Dendritic cell treated with granulocyte-macrophage colony-stimulating factor and Interleukin-4, amounts not matched to agents 40 ng/mL and 50 ng/mL, for 4 days (primary cell): ENCODE measurements at regions not wholly inside any gene's neighbourhood (a gene's known extent, or its start where the extent isn't known, plus 50 kb on each side); places are given as distances from the start of the nearest gene placed in this dataset.
"Not testable (repeated sequence)": the region's sequence is repeated elsewhere in the genome, so short reads cannot be mapped to it uniquely, and the experiment has no call there.

ENCODE experiments used
- H3K27ac Mint-ChIP-seq: one replicate; pipeline ENCODE4 v1.8.0; 2022; ENCODE audit warnings: mild to moderate bottlenecking, mixed read lengths
- H3K27me3 Mint-ChIP-seq: one replicate; pipeline ENCODE4 v1.8.0; 2022; ENCODE audit warnings: mild to moderate bottlenecking, mixed read lengths
- H3K36me3 Mint-ChIP-seq: one replicate; pipeline ENCODE4 v1.8.0; 2022; ENCODE audit warnings: low read depth, mixed read lengths
- H3K4me1 Mint-ChIP-seq: one replicate; pipeline ENCODE4 v1.8.0; 2022; ENCODE audit warnings: low read depth, mixed read lengths
- H3K4me3 Mint-ChIP-seq: one replicate; pipeline ENCODE4 v1.8.0; 2022; ENCODE audit warnings: mild to moderate bottlenecking, moderate library complexity, mixed read lengths
- H3K9me3 Mint-ChIP-seq: one replicate; pipeline ENCODE4 v1.8.0; 2022; ENCODE audit warnings: mixed read lengths
- intact Hi-C: fragments of 100-400 bp; cut with micrococcal nuclease; formaldehyde crosslinking; loops from one replicate; pipeline ENCODE4 v1.15.0; 2022

- Mint-ChIP-seq H3K36me3 (no peaks in the 10 kb centered on the region), H3K27ac (no peak overlapping the region), H3K4me1 (no peaks in the 10 kb centered on the region), H3K9me3 (peaks cover 15% of the 10 kb centered on the region), H3K4me3 (no peak overlapping the region), H3K27me3 (no peaks in the 10 kb centered on the region)
- intact Hi-C loops: no loop called here
These were observed 682.1 kb upstream of the MAP3K7 start for GRCh38 chr6:91268941-91269340.

- intact Hi-C loops: no loop called here
- H3K4me3 Mint-ChIP-seq: no peak overlapping the region
- no peaks in the 10 kb centered on the region for H3K36me3 Mint-ChIP-seq
- H3K4me1 Mint-ChIP-seq: no peaks in the 10 kb centered on the region
- H3K27ac Mint-ChIP-seq: no peak overlapping the region
- peaks cover 15% of the 10 kb centered on the region for H3K9me3 Mint-ChIP-seq
- H3K27me3 Mint-ChIP-seq: no peaks in the 10 kb centered on the region
These were observed 680.4 kb upstream of the MAP3K7 start for GRCh38 chr6:91267246-91267645.

- peaks cover 7% of the 10 kb centered on the region for H3K9me3 Mint-ChIP-seq
- no peaks in the 10 kb centered on the region for H3K27me3 Mint-ChIP-seq
- H3K4me3 Mint-ChIP-seq: no peak overlapping the region
- intact Hi-C loops: no loop called here
- H3K36me3 Mint-ChIP-seq: no peaks in the 10 kb centered on the region
- no peak overlapping the region for H3K27ac Mint-ChIP-seq
- no peaks in the 10 kb centered on the region for H3K4me1 Mint-ChIP-seq
These were observed 679.3 kb upstream of the MAP3K7 start for GRCh38 chr6:91266156-91266555.

GRCh38 chr6:91243436-91243835, 656.6 kb upstream of the MAP3K7 start:
- Mint-ChIP-seq H3K27ac (no peak overlapping the region), H3K27me3 (no peaks in the 10 kb centered on the region), H3K4me3 (no peak overlapping the region), H3K9me3 (no peaks in the 10 kb centered on the region), H3K4me1 (no peaks in the 10 kb centered on the region), H3K36me3 (no peaks in the 10 kb centered on the region)
- intact Hi-C loops: no loop called here

GRCh38 chr6:91242614-91242949, 655.7 kb upstream of the MAP3K7 start:
- H3K9me3 Mint-ChIP-seq: no peaks in the 10 kb centered on the region
- no peak overlapping the region for H3K27ac Mint-ChIP-seq
- no peak overlapping the region for H3K4me3 Mint-ChIP-seq
- H3K27me3 Mint-ChIP-seq: no peaks in the 10 kb centered on the region
- no peaks in the 10 kb centered on the region for H3K36me3 Mint-ChIP-seq
- intact Hi-C loops: no loop called here
- H3K4me1 Mint-ChIP-seq: no peaks in the 10 kb centered on the region

GRCh38 chr6:91241946-91242613, 655.2 kb upstream of the MAP3K7 start:
- intact Hi-C loops: no loop called here
- Mint-ChIP-seq H3K4me1 (no peaks in the 10 kb centered on the region), H3K9me3 (no peaks in the 10 kb centered on the region), H3K4me3 (no peak overlapping the region), H3K27me3 (no peaks in the 10 kb centered on the region), H3K36me3 (no peaks in the 10 kb centered on the region), H3K27ac (no peak overlapping the region)

GRCh38 chr6:91240878-91241603, 654.2 kb upstream of the MAP3K7 start:
- Mint-ChIP-seq H3K4me1 (no peaks in the 10 kb centered on the region), H3K36me3 (no peaks in the 10 kb centered on the region), H3K9me3 (no peaks in the 10 kb centered on the region), H3K27ac (no peak overlapping the region), H3K4me3 (no peak overlapping the region), H3K27me3 (no peaks in the 10 kb centered on the region)
- intact Hi-C loops: no loop called here

GRCh38 chr6:91221072-91221720, 634.3 kb upstream of the MAP3K7 start:
- no peaks in the 10 kb centered on the region for H3K27me3 Mint-ChIP-seq
- no peak overlapping the region for H3K4me3 Mint-ChIP-seq
- H3K4me1 Mint-ChIP-seq: no peaks in the 10 kb centered on the region
- no peak overlapping the region for H3K27ac Mint-ChIP-seq
- intact Hi-C loops: no loop called here
- H3K9me3 Mint-ChIP-seq: no peaks in the 10 kb centered on the region
- H3K36me3 Mint-ChIP-seq: no peaks in the 10 kb centered on the region

- Mint-ChIP-seq H3K36me3 (no peaks in the 10 kb centered on the region), H3K27ac (no peak overlapping the region)
These were observed 626.5 kb upstream of the MAP3K7 start for GRCh38 chr6:91213229-91213901.

GRCh38 chr6:91198588-91199255, 611.9 kb upstream of the MAP3K7 start:
- Mint-ChIP-seq H3K36me3 (no peaks in the 10 kb centered on the region), H3K27ac (no peak overlapping the region), H3K4me1 (no peaks in the 10 kb centered on the region), H3K27me3 (no peaks in the 10 kb centered on the region), H3K4me3 (no peak overlapping the region), H3K9me3 (no peaks in the 10 kb centered on the region)
- intact Hi-C loops: no loop called here

More at GRCh38 chr6:91213229-91213901, 626.5 kb upstream of the MAP3K7 start:
- Mint-ChIP-seq H3K27me3 (no peaks in the 10 kb centered on the region), H3K4me3 (no peak overlapping the region), H3K9me3 (peaks cover 28% of the 10 kb centered on the region), H3K4me1 (no peaks in the 10 kb centered on the region)
- intact Hi-C loops: no loop called here

GRCh38 chr6:91196729-91197128, 609.9 kb upstream of the MAP3K7 start:
- Mint-ChIP-seq H3K27me3 (no peaks in the 10 kb centered on the region), H3K9me3 (no peaks in the 10 kb centered on the region), H3K4me3 (no peak overlapping the region), H3K4me1 (no peaks in the 10 kb centered on the region), H3K36me3 (no peaks in the 10 kb centered on the region), H3K27ac (no peak overlapping the region)
- intact Hi-C loops: no loop called here

GRCh38 chr6:91193446-91193845, 606.6 kb upstream of the MAP3K7 start:
- H3K4me1 Mint-ChIP-seq: no peaks in the 10 kb centered on the region
- no peaks in the 10 kb centered on the region for H3K27me3 Mint-ChIP-seq
- no peaks in the 10 kb centered on the region for H3K36me3 Mint-ChIP-seq
- H3K4me3 Mint-ChIP-seq: no peak overlapping the region
- H3K9me3 Mint-ChIP-seq: peaks cover 16% of the 10 kb centered on the region
- H3K27ac Mint-ChIP-seq: no peak overlapping the region
- intact Hi-C loops: no loop called here

GRCh38 chr6:91190041-91190440, 603.2 kb upstream of the MAP3K7 start:
- H3K27ac Mint-ChIP-seq, H3K4me1 Mint-ChIP-seq, H3K4me3 Mint-ChIP-seq, H3K36me3 Mint-ChIP-seq, intact Hi-C loops, H3K27me3 Mint-ChIP-seq: not testable (repeated sequence)
- H3K9me3 Mint-ChIP-seq: peaks cover 16% of the 10 kb centered on the region

- H3K9me3 Mint-ChIP-seq: peaks cover 10% of the 10 kb centered on the region
- no peaks in the 10 kb centered on the region for H3K36me3 Mint-ChIP-seq
- no peaks in the 10 kb centered on the region for H3K4me1 Mint-ChIP-seq
- H3K4me3 Mint-ChIP-seq: no peak overlapping the region
- intact Hi-C loops: no loop called here
- H3K27ac Mint-ChIP-seq: no peak overlapping the region
- H3K27me3 Mint-ChIP-seq: no peaks in the 10 kb centered on the region
These were observed 598.2 kb upstream of the MAP3K7 start for GRCh38 chr6:91185072-91185471.
